Activated CD4-positive, alpha-beta T cell treated with anti-CD3 and anti-CD28 coated beads, Interleukin-2, amount 10 ng/mL, durations not matched to agents 24 days and 14 days (primary cell): ENCODE measurements at regions not wholly inside any gene's neighbourhood (a gene's known extent, or its start where the extent isn't known, plus 50 kb on each side); places are given as distances from the start of the nearest gene placed in this dataset.

ENCODE experiments used
- DNase-seq: peaks from one replicate; pipeline ENCODE4 v3.0.0; 2022
- H3K27ac Mint-ChIP-seq: one replicate; pipeline ENCODE4 v1.8.0; 2022; ENCODE audit warnings: mild to moderate bottlenecking, mixed read lengths
- H3K27me3 Mint-ChIP-seq: one replicate; pipeline ENCODE4 v1.8.0; 2022; ENCODE audit warnings: mixed read lengths
- H3K36me3 Mint-ChIP-seq: one replicate; pipeline ENCODE4 v1.8.0; 2022; ENCODE audit warnings: low read depth, mild to moderate bottlenecking, mixed read lengths
- H3K4me1 Mint-ChIP-seq: one replicate; pipeline ENCODE4 v1.8.0; 2021; ENCODE audit warnings: mixed read lengths
- H3K4me3 Mint-ChIP-seq: one replicate; pipeline ENCODE4 v1.8.0; 2022; ENCODE audit warnings: mild to moderate bottlenecking, moderate library complexity, mixed read lengths
- H3K9me3 Mint-ChIP-seq: one replicate; pipeline ENCODE4 v1.8.0; 2021; ENCODE audit warnings: mixed read lengths
- intact Hi-C: fragments of 100-400 bp; cut with micrococcal nuclease; formaldehyde crosslinking; loops from one replicate; pipeline ENCODE4 v1.15.1; 2023

GRCh38 chr4:19095491-19096046 is 1074.0 kb upstream of the LCORL start:
- DNase-seq, result no peak
- Mint-ChIP-seq H3K27ac (no peak overlapping the region), H3K9me3 (peaks cover 3% of the 10 kb centered on the region), H3K36me3 (no peaks in the 10 kb centered on the region), H3K27me3 (no peaks in the 10 kb centered on the region), H3K4me3 (no peak overlapping the region), H3K4me1 (no peaks in the 10 kb centered on the region)
- intact Hi-C loops, result no loop called here

GRCh38 chr4:19093951-19094350 is 1072.4 kb upstream of the LCORL start:
- no peak overlapping the region for H3K4me3 Mint-ChIP-seq
- H3K36me3 Mint-ChIP-seq, result no peaks in the 10 kb centered on the region
- no peaks in the 10 kb centered on the region for H3K4me1 Mint-ChIP-seq
- H3K9me3 Mint-ChIP-seq, result peaks cover 3% of the 10 kb centered on the region
- intact Hi-C loops, result no loop called here
- no peak for DNase-seq
- H3K27me3 Mint-ChIP-seq, result no peaks in the 10 kb centered on the region
- no peak overlapping the region for H3K27ac Mint-ChIP-seq

GRCh38 chr4:19092797-19093196 is 1071.2 kb upstream of the LCORL start:
- no peaks in the 10 kb centered on the region for H3K36me3 Mint-ChIP-seq

GRCh38 chr4:19074036-19074435 is 1052.5 kb upstream of the LCORL start:
- Mint-ChIP-seq H3K4me3 (no peak overlapping the region), H3K27me3 (no peaks in the 10 kb centered on the region), H3K4me1 (no peaks in the 10 kb centered on the region), H3K9me3 (peaks cover 8% of the 10 kb centered on the region), H3K27ac (no peak overlapping the region), H3K36me3 (no peaks in the 10 kb centered on the region)
- intact Hi-C loops, result no loop called here
- DNase-seq, result no peak

More at GRCh38 chr4:19092797-19093196, 1071.2 kb upstream of the LCORL start:
- no peak overlapping the region for H3K4me3 Mint-ChIP-seq
- intact Hi-C loops, result no loop called here
- H3K9me3 Mint-ChIP-seq, result peaks cover 3% of the 10 kb centered on the region
- H3K27ac Mint-ChIP-seq, result no peak overlapping the region
- H3K4me1 Mint-ChIP-seq, result no peaks in the 10 kb centered on the region
- DNase-seq, result no peak
- H3K27me3 Mint-ChIP-seq, result no peaks in the 10 kb centered on the region

GRCh38 chr4:19063662-19064061 is 1042.1 kb upstream of the LCORL start:
- Mint-ChIP-seq H3K27ac (no peak overlapping the region), H3K9me3 (peaks cover 21% of the 10 kb centered on the region), H3K4me1 (no peaks in the 10 kb centered on the region), H3K4me3 (no peak overlapping the region), H3K27me3 (no peaks in the 10 kb centered on the region), H3K36me3 (no peaks in the 10 kb centered on the region)
- no peak for DNase-seq
- intact Hi-C loops, result no loop called here

- H3K4me3 Mint-ChIP-seq, result no peak overlapping the region
- DNase-seq, result no peak
- H3K36me3 Mint-ChIP-seq, result no peaks in the 10 kb centered on the region
- H3K9me3 Mint-ChIP-seq, result peaks cover 8% of the 10 kb centered on the region
- intact Hi-C loops, result no loop called here
- no peaks in the 10 kb centered on the region for H3K4me1 Mint-ChIP-seq
- H3K27ac Mint-ChIP-seq, result no peak overlapping the region
- no peaks in the 10 kb centered on the region for H3K27me3 Mint-ChIP-seq
Observed at GRCh38 chr4:19054916-19055315, 1033.4 kb upstream of the LCORL start.

- Mint-ChIP-seq H3K36me3 (no peaks in the 10 kb centered on the region), H3K4me1 (no peaks in the 10 kb centered on the region), H3K27me3 (no peaks in the 10 kb centered on the region), H3K9me3 (peaks cover 4% of the 10 kb centered on the region), H3K27ac (no peak overlapping the region), H3K4me3 (no peak overlapping the region)
- DNase-seq, result no peak
- intact Hi-C loops, result no loop called here
Observed at GRCh38 chr4:19051831-19052230, 1030.3 kb upstream of the LCORL start.

- Mint-ChIP-seq H3K4me3 (no peak overlapping the region), H3K4me1 (no peaks in the 10 kb centered on the region)
Observed at GRCh38 chr4:19047279-19047880, 1025.8 kb upstream of the LCORL start.

GRCh38 chr4:19039816-19040215 is 1018.3 kb upstream of the LCORL start:
- H3K4me3 Mint-ChIP-seq, result no peak overlapping the region
- no peak overlapping the region for H3K27ac Mint-ChIP-seq
- no peaks in the 10 kb centered on the region for H3K36me3 Mint-ChIP-seq
- H3K9me3 Mint-ChIP-seq, result peaks cover 9% of the 10 kb centered on the region
- DNase-seq, result no peak
- H3K4me1 Mint-ChIP-seq, result no peaks in the 10 kb centered on the region
- no peaks in the 10 kb centered on the region for H3K27me3 Mint-ChIP-seq
- intact Hi-C loops, result no loop called here

More at GRCh38 chr4:19047279-19047880, 1025.8 kb upstream of the LCORL start:
- Mint-ChIP-seq H3K27ac (no peak overlapping the region), H3K27me3 (no peaks in the 10 kb centered on the region), H3K9me3 (no peaks in the 10 kb centered on the region), H3K36me3 (no peaks in the 10 kb centered on the region)
- intact Hi-C loops, result no loop called here
- DNase-seq, result no peak

GRCh38 chr4:19038231-19038630 is 1016.7 kb upstream of the LCORL start:
- intact Hi-C loops, result no loop called here
- Mint-ChIP-seq H3K36me3 (no peaks in the 10 kb centered on the region), H3K4me3 (no peak overlapping the region), H3K4me1 (no peaks in the 10 kb centered on the region), H3K27ac (no peak overlapping the region), H3K9me3 (peaks cover 9% of the 10 kb centered on the region), H3K27me3 (no peaks in the 10 kb centered on the region)
- no peak for DNase-seq

- H3K27me3 Mint-ChIP-seq, result no peaks in the 10 kb centered on the region
- no peaks in the 10 kb centered on the region for H3K4me1 Mint-ChIP-seq
- intact Hi-C loops, result no loop called here
- no peaks in the 10 kb centered on the region for H3K36me3 Mint-ChIP-seq
- no peak overlapping the region for H3K4me3 Mint-ChIP-seq
- H3K27ac Mint-ChIP-seq, result no peak overlapping the region
- peaks cover 3% of the 10 kb centered on the region for H3K9me3 Mint-ChIP-seq
- no peak for DNase-seq
Observed at GRCh38 chr4:19033816-19034733, 1012.5 kb upstream of the LCORL start.

GRCh38 chr4:19030536-19030935 is 1009.0 kb upstream of the LCORL start:
- Mint-ChIP-seq H3K4me3 (no peak overlapping the region), H3K27ac (no peak overlapping the region), H3K9me3 (no peaks in the 10 kb centered on the region), H3K36me3 (no peaks in the 10 kb centered on the region), H3K4me1 (no peaks in the 10 kb centered on the region), H3K27me3 (no peaks in the 10 kb centered on the region)
- intact Hi-C loops, result no loop called here
- DNase-seq, result no peak

GRCh38 chr4:19030048-19030447 is 1008.5 kb upstream of the LCORL start:
- Mint-ChIP-seq H3K4me3 (no peak overlapping the region), H3K36me3 (no peaks in the 10 kb centered on the region), H3K27ac (no peak overlapping the region), H3K9me3 (no peaks in the 10 kb centered on the region), H3K27me3 (no peaks in the 10 kb centered on the region), H3K4me1 (no peaks in the 10 kb centered on the region)
- no peak for DNase-seq
- intact Hi-C loops, result no loop called here

GRCh38 chr4:19026281-19026680 is 1004.7 kb upstream of the LCORL start:
- no peaks in the 10 kb centered on the region for H3K9me3 Mint-ChIP-seq
- no peaks in the 10 kb centered on the region for H3K36me3 Mint-ChIP-seq
- H3K4me1 Mint-ChIP-seq, result no peaks in the 10 kb centered on the region
- H3K4me3 Mint-ChIP-seq, result no peak overlapping the region
- intact Hi-C loops, result no loop called here
- no peak overlapping the region for H3K27ac Mint-ChIP-seq
- DNase-seq, result no peak
- H3K27me3 Mint-ChIP-seq, result no peaks in the 10 kb centered on the region
